K562 (cell line): ENCODE measurements at regions not wholly inside any gene's neighbourhood (a gene's known extent, or its start where the extent isn't known, plus 50 kb on each side); places are given as distances from the start of the nearest gene placed in this dataset.

Source experiments
- E2F8 ChIP-seq: fragments of 450-650 bp; IDR thresholded peaks from 2 replicates; pipeline ENCODE4 v1.7.1; 2018; ENCODE audit warnings: mild to moderate bottlenecking, low read depth; ENCODE audit not compliant: partially characterized antibody
- LARP7 ChIP-seq: fragments of 450-650 bp; IDR thresholded peaks from 2 replicates; pipeline ENCODE4 v1.6.1; 2016
- TEAD2 ChIP-seq: fragments of 450-650 bp; IDR thresholded peaks from 2 replicates; pipeline ENCODE4 v1.6.1; 2016; ENCODE audit warnings: missing genetic modification characterization, control low read depth, missing compliant biosample characterization
- ZC3H8 ChIP-seq: fragments of 450-650 bp; IDR thresholded peaks from 2 replicates; pipeline ENCODE4 v1.6.1; 2017
- TF ChIP-seq, protein P1 (sequence below): fragments of 250-450 bp; sonication (Bioruptor Pico); IDR thresholded peaks from 2 replicates; pipeline ENCODE4 v1.9.0; 2021; ENCODE audit warnings: mild to moderate bottlenecking, inconsistent platforms
- TF ChIP-seq, protein P2 (sequence below): fragments of 250-450 bp; sonication (Bioruptor Pico); IDR thresholded peaks from 2 replicates; pipeline ENCODE4 v1.4.0; 2020; ENCODE audit warnings: borderline replicate concordance
- TF ChIP-seq, protein P3 (sequence below), 3 experiments: fragments of 200-800 bp in 1 of 3; sonication (Bioruptor generic) in 1 of 3; sonication (generic) in 1 of 3; formaldehyde crosslinking in 1 of 3; IDR thresholded peaks; 2 replicates each; pipeline versions ENCODE4 v1.6.1 to v1.8.0; 2016 to 2022; ENCODE audit warnings: mild to moderate bottlenecking in 2 of 3, missing compliant biosample characterization in 2 of 3, missing genetic modification characterization in 2 of 3, missing genetic modification reagents in 1 of 3

- TF ChIP-seq, protein P1, sequence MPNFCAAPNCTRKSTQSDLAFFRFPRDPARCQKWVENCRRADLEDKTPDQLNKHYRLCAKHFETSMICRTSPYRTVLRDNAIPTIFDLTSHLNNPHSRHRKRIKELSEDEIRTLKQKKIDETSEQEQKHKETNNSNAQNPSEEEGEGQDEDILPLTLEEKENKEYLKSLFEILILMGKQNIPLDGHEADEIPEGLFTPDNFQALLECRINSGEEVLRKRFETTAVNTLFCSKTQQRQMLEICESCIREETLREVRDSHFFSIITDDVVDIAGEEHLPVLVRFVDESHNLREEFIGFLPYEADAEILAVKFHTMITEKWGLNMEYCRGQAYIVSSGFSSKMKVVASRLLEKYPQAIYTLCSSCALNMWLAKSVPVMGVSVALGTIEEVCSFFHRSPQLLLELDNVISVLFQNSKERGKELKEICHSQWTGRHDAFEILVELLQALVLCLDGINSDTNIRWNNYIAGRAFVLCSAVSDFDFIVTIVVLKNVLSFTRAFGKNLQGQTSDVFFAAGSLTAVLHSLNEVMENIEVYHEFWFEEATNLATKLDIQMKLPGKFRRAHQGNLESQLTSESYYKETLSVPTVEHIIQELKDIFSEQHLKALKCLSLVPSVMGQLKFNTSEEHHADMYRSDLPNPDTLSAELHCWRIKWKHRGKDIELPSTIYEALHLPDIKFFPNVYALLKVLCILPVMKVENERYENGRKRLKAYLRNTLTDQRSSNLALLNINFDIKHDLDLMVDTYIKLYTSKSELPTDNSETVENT (CRISPR knock-in tag), result no peak
- TF ChIP-seq ZC3H8, result no peak
- TF ChIP-seq LARP7, result no peak
- TF ChIP-seq, protein P2, sequence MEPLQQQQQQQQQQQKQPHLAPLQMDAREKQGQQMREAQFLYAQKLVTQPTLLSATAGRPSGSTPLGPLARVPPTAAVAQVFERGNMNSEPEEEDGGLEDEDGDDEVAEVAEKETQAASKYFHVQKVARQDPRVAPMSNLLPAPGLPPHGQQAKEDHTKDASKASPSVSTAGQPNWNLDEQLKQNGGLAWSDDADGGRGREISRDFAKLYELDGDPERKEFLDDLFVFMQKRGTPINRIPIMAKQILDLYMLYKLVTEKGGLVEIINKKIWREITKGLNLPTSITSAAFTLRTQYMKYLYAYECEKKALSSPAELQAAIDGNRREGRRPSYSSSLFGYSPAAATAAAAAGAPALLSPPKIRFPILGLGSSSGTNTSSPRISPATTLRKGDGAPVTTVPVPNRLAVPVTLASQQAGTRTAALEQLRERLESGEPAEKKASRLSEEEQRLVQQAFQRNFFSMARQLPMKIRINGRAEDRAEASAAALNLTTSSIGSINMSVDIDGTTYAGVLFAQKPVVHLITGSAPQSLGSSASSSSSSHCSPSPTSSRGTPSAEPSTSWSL, result no peak
- no peak for TF ChIP-seq E2F8
- TF ChIP-seq, protein P3, sequence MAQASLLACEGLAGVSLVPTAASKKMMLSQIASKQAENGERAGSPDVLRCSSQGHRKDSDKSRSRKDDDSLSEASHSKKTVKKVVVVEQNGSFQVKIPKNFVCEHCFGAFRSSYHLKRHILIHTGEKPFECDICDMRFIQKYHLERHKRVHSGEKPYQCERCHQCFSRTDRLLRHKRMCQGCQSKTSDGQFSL (CRISPR knock-in tag; IDR thresholded peaks at IDR 0.05), result no peak
- TF ChIP-seq, protein P3 (tag; IDR thresholded peaks at IDR 0.05), result no peak
- no peak for TF ChIP-seq TEAD2 (tag)
- TF ChIP-seq, all 486 proteins: peak for 0
Measured at GRCh38 chrY:12605426-12605825, 95.6 kb upstream of the USP9Y start (continued).
